ENCODE measurements at regions not wholly inside any gene's neighbourhood (a gene's known extent, or its start where the extent isn't known, plus 50 kb on each side); places are given as distances from the start of the nearest gene placed in this dataset.
A peak's percentile ranks its signal among the peaks of the same experiment; 100 is the strongest.
"Not testable (repeated sequence)": the region's sequence is repeated elsewhere in the genome, so short reads cannot be mapped to it uniquely, and the experiment has no call there.

DNA sequence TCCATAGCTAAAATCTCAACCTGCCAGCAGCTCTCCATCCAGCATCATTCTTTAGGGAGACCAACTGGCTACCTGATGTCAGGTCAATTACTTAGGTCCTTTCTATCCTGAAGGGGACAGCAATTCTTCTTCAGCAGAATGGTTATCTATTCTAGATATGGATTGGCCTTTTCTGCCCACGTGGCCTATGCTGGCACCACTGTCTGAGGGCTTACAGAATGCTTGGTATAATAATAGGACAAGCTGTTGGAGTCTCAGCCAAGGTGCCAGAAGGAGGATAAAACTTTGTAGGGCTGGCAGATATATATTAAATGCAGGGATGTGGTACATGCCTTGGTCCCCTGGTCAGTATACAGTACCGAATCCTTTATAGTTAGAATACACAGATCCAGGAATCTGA lies 89.8 kb upstream of the C1GALT1C1 start:
- DNase-seq (ENCODE audit: low spot score) (no peak), ATAC-seq (no peak)

DNA sequence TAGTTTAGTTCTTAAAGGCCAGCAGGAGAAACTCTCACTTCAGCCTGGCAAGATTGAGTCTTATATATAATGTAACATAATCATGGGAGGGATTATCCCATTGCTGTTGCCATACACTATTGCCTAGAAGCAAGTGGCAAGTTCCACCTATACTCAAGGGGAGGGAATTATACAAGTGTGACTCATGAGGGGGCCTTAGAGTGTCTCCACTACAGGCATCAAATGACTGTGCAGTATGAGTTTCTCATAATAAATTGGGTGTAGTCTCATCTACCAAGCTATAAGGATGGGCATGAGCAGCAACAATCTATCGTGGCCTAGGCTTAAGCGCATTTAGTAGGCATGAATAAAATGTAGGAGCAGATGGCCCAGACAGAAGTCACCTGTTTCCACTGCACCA lies 89.1 kb upstream of the C1GALT1C1 start:
- ATAC-seq (no peak), DNase-seq (ENCODE audit: low spot score) (no peak)

GRCh38 chrX:120702337-120702736 lies 72.5 kb upstream of the C1GALT1C1 start:
- ATAC-seq; DNase-seq (ENCODE audit: low spot score): not testable (repeated sequence)

- ATAC-seq (no peak), DNase-seq (ENCODE audit: low spot score) (no peak)
Observed at GRCh38 chrX:120697053-120697452, 67.2 kb upstream of the C1GALT1C1 start.

- DNase-seq (ENCODE audit: low spot score) (no peak), ATAC-seq (peak; percentile 47)
Observed at GRCh38 chrX:120692319-120692718, 62.5 kb upstream of the C1GALT1C1 start.

GRCh38 chrX:120690941-120691340 lies 61.1 kb upstream of the C1GALT1C1 start:
- DNase-seq (ENCODE audit: low spot score): no peak
- ATAC-seq: no peak

- ATAC-seq: no peak
Observed at GRCh38 chrX:120690344-120690743, 60.5 kb upstream of the C1GALT1C1 start.

DNA sequence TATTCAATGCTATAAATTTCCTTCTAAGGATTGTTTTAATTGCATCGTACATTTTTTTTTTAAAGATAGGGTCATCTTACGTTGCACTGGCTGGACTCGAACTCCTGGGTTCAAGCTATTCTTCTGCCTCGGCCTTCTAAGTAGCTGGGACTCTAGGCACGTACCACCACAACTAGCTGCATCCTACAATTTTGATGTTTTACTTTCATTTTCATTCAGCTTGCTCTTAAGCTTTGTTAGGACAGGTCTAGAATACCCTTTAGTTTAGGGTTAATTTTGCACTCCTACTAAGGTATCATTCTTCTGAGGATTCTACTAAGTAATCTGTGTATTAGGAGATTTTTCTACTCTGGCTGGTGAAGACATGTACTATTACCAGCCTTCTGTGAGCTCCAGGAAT lies 50.2 kb upstream of the C1GALT1C1 start:
- DNase-seq (ENCODE audit: low spot score) (no peak), ATAC-seq (no peak)

More at GRCh38 chrX:120690344-120690743, 60.5 kb upstream of the C1GALT1C1 start:
- DNase-seq (ENCODE audit: low spot score): no peak

Measured in left lobe of liver (tissue), 2 donors.